Epithelial cell of proximal tubule (primary cell): ENCODE measurements at regions not wholly inside any gene's neighbourhood (a gene's known extent, or its start where the extent isn't known, plus 50 kb on each side); places are given as distances from the start of the nearest gene placed in this dataset.
"Not testable (repeated sequence)": the region's sequence is repeated elsewhere in the genome, so short reads cannot be mapped to it uniquely, and the experiment has no call there.

Source experiments
- DNase-seq: peaks from one replicate; pipeline ENCODE4 v3.0.0-alpha.2; 2011; ENCODE audit warnings: low read depth
- H3K4me3 ChIP-seq: 2 replicates; pipeline ENCODE4 v1.5.1; 2011; ENCODE audit warnings: low read depth, mild to moderate bottlenecking, low read length
- TF ChIP-seq, protein P1 (sequence below): conservative IDR thresholded peaks from 2 replicates; pipeline ENCODE4 v1.5.1; 2012; ENCODE audit warnings: low read depth, mild to moderate bottlenecking, low read length

GRCh38 chr1:94769551-94769950 lies 50.6 kb upstream of the SLC44A3 start:
- no peak overlapping the region for H3K4me3 ChIP-seq
- TF ChIP-seq, protein P1, sequence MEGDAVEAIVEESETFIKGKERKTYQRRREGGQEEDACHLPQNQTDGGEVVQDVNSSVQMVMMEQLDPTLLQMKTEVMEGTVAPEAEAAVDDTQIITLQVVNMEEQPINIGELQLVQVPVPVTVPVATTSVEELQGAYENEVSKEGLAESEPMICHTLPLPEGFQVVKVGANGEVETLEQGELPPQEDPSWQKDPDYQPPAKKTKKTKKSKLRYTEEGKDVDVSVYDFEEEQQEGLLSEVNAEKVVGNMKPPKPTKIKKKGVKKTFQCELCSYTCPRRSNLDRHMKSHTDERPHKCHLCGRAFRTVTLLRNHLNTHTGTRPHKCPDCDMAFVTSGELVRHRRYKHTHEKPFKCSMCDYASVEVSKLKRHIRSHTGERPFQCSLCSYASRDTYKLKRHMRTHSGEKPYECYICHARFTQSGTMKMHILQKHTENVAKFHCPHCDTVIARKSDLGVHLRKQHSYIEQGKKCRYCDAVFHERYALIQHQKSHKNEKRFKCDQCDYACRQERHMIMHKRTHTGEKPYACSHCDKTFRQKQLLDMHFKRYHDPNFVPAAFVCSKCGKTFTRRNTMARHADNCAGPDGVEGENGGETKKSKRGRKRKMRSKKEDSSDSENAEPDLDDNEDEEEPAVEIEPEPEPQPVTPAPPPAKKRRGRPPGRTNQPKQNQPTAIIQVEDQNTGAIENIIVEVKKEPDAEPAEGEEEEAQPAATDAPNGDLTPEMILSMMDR = no peak
- DNase-seq = no peak

DNA sequence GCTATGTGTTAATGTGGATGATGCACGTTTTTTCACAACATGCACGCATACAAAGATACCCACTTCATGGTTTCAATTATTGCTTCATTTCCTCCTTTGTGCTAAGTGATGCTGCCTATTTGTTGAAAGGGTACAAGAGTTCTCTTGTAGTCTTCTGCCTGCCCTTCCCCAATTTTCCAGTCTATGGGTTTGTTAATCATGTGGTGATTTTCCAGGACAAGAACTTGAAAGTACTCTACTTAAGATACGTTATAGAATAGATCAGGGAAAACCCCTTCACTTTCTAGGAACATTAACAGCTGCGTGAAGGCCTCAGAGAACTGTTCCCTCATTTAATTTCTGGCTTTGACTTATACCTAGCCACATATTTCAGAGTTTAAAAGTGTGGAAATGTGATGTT lies 52.1 kb upstream of the SLC44A3 start:
- TF ChIP-seq, protein P1 = no peak
- no peak for DNase-seq
- H3K4me3 ChIP-seq = no peak overlapping the region

- no peak for DNase-seq
- H3K4me3 ChIP-seq = no peak overlapping the region
Measured at GRCh38 chr1:94765958-94766357, 54.2 kb upstream of the SLC44A3 start.

DNA sequence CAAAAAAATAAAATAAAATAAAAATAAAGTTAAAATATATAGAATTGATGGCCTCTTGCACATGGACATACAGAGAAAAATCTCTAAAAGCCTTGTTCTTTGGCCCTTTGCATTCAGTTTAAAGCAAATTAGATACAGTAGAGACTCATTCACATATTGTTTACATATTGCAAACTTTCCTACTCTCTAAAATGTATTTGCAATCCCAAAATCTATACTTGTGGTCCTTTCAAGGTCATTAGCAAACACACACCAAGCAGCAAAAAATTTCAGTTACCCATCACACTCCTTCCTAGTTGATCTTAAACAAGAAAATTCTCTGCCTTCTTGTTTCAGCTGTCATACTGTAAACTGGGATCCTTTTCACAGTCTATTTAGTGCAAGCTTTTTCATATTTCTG lies 61.0 kb upstream of the SLC44A3 start:
- H3K4me3 ChIP-seq = no peak overlapping the region
- DNase-seq = no peak
- TF ChIP-seq, protein P1 = no peak

More at GRCh38 chr1:94765958-94766357, 54.2 kb upstream of the SLC44A3 start:
- TF ChIP-seq, protein P1 = no peak

GRCh38 chr1:94757931-94758330 lies 62.2 kb upstream of the SLC44A3 start:
- TF ChIP-seq, protein P1 = no peak
- DNase-seq = no peak
- H3K4me3 ChIP-seq = no peak overlapping the region

DNA sequence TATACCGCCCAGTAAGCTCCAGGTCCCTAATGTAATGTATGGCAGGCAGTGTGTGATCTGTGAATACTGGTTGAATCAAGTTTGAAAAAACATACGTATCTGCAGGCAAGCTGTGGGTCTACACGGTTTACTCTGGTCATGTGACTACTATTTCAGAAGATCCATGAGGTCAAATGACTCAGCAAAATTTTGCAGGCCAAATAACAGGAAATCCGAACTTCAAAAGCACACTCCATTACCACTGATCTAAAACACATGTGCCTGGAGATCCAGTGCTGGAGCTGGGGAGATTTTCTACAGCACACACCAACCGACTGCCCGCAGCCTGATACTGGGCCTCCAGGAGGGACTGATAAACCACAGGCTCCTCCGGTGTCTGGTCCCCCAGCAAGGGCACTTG lies 64.5 kb upstream of the SLC44A3 start:
- no peak overlapping the region for H3K4me3 ChIP-seq
- TF ChIP-seq, protein P1 = no peak
- DNase-seq = no peak

DNA sequence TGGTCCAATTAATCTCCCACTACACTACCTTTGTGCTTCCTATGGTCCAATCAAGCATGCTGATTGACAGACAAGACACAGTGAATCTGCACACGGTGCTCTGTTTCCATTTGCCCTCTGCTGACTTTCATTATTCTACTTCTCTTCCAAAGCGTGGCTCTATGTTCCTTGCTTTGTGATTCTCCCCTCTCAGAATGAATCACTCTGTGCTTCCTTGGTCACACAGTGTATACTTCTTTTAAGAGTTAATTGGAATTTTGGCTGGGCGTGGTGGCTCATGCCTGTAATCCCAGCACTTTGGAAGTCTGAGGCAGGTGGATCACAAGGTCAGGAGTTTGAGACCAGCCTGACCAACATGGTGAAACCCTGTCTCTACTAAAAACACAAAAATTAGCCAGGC lies 65.1 kb upstream of the SLC44A3 start:
- not testable (repeated sequence) for H3K4me3 ChIP-seq, DNase-seq

DNA sequence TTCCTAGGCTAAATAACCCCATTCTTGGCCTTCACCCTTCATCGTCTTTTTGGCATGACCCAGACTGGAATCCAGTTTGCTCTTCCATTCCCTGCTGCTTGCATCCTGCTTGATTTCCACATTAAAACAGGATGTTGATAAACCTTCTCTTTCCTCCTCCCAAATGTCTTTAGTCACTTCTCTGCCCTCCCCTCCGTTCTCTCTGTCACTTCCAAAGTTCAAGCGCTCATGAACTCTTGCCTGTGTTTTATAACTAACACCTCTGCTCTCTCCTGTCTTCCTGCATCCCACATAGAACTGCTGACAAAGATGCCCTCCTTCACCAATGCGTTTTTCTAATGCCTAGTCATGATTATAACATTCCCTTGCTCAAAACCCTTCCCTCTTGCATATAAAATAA lies 65.6 kb upstream of the SLC44A3 start:
- no peak overlapping the region for H3K4me3 ChIP-seq
- TF ChIP-seq, protein P1 = no peak
- DNase-seq = no peak
